Activated CD4-positive, alpha-beta T cell treated with anti-CD3 and anti-CD28 coated beads, Interleukin-2, amount 10 ng/mL, durations not matched to agents 24 days and 14 days (primary cell): ENCODE measurements at regions not wholly inside any gene's neighbourhood (a gene's known extent, or its start where the extent isn't known, plus 50 kb on each side); places are given as distances from the start of the nearest gene placed in this dataset.

ENCODE experiments used
- DNase-seq: peaks from one replicate; pipeline ENCODE4 v3.0.0; 2022
- H3K27ac Mint-ChIP-seq: one replicate; pipeline ENCODE4 v1.8.0; 2022; ENCODE audit warnings: mild to moderate bottlenecking, mixed read lengths
- H3K27me3 Mint-ChIP-seq: one replicate; pipeline ENCODE4 v1.8.0; 2022; ENCODE audit warnings: mixed read lengths
- H3K36me3 Mint-ChIP-seq: one replicate; pipeline ENCODE4 v1.8.0; 2022; ENCODE audit warnings: low read depth, mild to moderate bottlenecking, mixed read lengths
- H3K4me1 Mint-ChIP-seq: one replicate; pipeline ENCODE4 v1.8.0; 2021; ENCODE audit warnings: mixed read lengths
- H3K4me3 Mint-ChIP-seq: one replicate; pipeline ENCODE4 v1.8.0; 2022; ENCODE audit warnings: mild to moderate bottlenecking, moderate library complexity, mixed read lengths
- H3K9me3 Mint-ChIP-seq: one replicate; pipeline ENCODE4 v1.8.0; 2021; ENCODE audit warnings: mixed read lengths
- intact Hi-C: fragments of 100-400 bp; cut with micrococcal nuclease; formaldehyde crosslinking; loops from one replicate; pipeline ENCODE4 v1.15.1; 2023

DNA sequence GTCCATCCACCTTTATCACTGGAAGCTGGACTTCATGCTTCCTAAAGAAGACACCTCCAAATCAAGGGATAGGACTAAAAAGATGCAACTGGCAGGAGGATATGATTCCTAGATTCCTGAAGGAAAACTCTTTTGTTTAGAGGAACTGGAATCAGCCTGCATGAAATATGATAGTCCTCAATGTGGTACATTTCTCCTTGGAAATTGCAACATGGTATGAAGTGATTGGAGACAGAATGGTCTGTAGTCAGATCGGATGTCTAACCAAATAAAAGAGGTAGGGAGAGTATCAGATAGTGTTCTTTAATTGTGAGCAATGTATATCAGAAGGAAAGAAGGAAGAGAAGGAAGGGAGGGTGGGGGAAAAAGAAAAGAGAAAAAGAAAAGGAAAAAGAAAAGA, 116.1 kb upstream of the FSTL4 start:
- Mint-ChIP-seq H3K36me3 (no peaks in the 10 kb centered on the region), H3K4me1 (no peaks in the 10 kb centered on the region), H3K27ac (no peak overlapping the region), H3K9me3 (peaks cover 3% of the 10 kb centered on the region), H3K27me3 (peaks cover 18% of the 10 kb centered on the region), H3K4me3 (no peak overlapping the region)
- intact Hi-C loops = no loop called here
- no peak for DNase-seq

DNA sequence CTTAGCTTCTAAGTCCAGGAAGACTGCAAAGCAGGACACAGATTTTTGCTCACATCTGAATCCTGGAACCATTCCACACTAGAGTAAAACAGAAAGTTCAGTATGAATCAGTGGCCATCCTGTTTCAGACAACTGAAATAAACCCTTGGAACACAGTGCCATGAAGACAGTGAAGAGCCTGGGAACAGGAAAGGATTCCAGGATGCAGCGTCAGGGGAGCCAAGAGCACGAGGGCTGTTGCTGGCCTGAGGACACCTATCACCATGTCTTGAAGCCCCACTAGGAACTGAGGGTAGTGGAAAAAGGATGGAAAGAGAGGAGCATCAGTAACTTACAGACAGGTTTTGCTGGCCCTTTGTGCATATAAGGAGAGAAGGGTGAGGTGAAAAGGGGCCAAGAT, 115.3 kb upstream of the FSTL4 start:
- DNase-seq = no peak
- Mint-ChIP-seq H3K9me3 (peaks cover 5% of the 10 kb centered on the region), H3K27me3 (peaks cover 15% of the 10 kb centered on the region), H3K36me3 (no peaks in the 10 kb centered on the region), H3K27ac (no peak overlapping the region), H3K4me3 (no peak overlapping the region), H3K4me1 (no peaks in the 10 kb centered on the region)
- intact Hi-C loops = no loop called here

DNA sequence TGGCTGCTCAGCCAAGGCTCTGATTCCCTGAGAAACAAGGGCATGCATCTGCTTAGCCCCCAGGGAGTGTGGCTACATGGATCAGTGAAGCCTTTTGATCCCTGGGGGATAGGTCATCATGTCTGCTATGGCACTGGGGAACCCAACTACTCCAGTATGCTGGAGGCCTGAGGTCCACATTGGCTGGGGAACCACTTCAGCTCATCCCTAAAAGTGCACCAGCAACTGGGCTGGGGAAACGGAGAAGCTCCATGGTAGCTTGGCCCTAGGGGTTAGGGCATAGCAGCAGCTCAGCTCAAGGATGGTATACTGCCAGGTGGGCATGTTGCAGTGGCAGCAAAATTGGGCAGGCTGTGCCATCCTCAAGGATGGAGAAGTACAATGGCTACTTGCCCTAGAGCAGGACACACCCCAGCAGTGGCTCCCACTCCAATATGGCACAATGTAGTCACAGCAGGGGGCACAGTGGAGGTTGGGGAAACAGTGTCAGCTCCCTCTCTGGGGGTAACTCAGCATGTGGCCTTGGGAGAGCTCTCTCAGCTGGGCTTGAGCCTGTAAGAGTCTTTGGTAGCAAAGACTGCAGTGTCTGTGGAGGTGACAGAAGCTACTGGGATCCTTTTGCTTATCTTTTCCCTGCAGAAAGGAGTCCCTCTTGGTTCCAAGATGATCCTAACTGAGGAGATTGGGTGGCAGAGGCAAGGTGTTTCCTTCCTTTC, 111.5 kb upstream of the FSTL4 start:
- Mint-ChIP-seq H3K27ac (no peak overlapping the region), H3K9me3 (peaks cover 23% of the 10 kb centered on the region), H3K27me3 (peaks cover 16% of the 10 kb centered on the region), H3K36me3 (no peaks in the 10 kb centered on the region), H3K4me1 (no peaks in the 10 kb centered on the region), H3K4me3 (no peak overlapping the region)
- no peak for DNase-seq
- intact Hi-C loops = no loop called here

DNA sequence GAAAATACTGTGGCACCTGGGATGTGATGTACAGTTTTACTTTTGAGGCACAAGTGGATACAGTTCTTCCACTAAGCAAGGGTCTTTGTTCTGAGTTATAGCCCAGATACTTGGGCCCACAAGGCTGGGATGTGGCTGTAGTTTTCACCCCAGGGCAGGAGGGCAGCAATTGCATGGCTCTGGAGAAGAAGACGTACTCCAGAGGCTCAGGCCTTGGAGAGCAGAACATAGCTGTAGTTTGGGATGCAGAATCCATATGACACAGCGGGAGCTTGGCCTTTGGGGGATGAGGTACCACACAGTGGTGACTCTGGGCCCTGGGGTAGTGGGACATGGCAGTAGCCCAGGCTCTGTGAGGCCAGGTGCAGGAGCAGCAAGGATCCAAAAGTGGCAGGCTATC, 110.8 kb upstream of the FSTL4 start:
- Mint-ChIP-seq H3K9me3 (peaks cover 23% of the 10 kb centered on the region), H3K27ac (no peak overlapping the region), H3K36me3 (no peaks in the 10 kb centered on the region), H3K27me3 (peaks cover 16% of the 10 kb centered on the region), H3K4me3 (no peak overlapping the region), H3K4me1 (no peaks in the 10 kb centered on the region)
- intact Hi-C loops = no loop called here
- no peak for DNase-seq

DNA sequence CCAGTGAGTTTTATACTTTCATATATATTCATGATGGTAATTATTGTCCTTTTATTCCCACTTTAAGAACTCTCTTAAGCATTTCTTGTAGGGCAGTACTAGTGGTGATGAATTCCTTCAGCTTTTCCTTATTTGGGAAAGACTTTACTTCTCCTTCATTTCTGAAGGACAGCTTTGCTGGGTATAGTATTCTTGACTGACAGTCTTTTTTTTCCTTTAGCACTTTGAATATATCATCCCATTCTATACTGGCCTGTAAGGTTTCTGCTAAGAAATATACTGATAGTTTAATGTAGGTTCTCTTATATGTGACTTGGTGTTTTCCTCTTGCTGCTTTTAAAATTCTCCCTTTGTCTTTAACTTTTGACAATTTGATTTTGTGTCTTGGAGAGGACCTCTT, 109.0 kb upstream of the FSTL4 start:
- intact Hi-C loops = no loop called here
- Mint-ChIP-seq H3K9me3 (peaks cover 20% of the 10 kb centered on the region), H3K4me1 (no peaks in the 10 kb centered on the region), H3K36me3 (no peaks in the 10 kb centered on the region), H3K27me3 (peaks cover 17% of the 10 kb centered on the region), H3K4me3 (no peak overlapping the region), H3K27ac (no peak overlapping the region)
- no peak for DNase-seq

DNA sequence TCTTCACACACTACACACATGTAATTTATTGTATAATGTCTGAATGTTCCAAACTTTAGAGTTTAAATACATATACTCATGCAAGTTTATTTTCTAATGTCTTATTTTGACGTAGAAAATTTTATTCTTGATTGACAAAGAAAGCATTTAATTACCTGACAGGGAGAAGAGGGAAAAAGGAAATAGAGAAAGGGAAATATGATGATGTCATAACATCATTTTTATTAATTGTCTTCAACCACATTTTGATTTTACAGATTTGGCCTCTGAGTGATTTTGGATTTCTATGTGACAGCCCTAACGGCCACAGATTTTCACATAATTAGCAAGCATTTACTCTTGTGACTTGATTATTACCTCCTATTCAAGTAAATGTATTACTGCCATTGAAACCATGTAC, 106.1 kb upstream of the FSTL4 start:
- Mint-ChIP-seq H3K4me3 (no peak overlapping the region), H3K27ac (no peak overlapping the region), H3K9me3 (peaks cover 20% of the 10 kb centered on the region), H3K4me1 (no peaks in the 10 kb centered on the region), H3K27me3 (peaks cover 21% of the 10 kb centered on the region), H3K36me3 (no peaks in the 10 kb centered on the region)
- intact Hi-C loops = no loop called here
- DNase-seq = no peak

DNA sequence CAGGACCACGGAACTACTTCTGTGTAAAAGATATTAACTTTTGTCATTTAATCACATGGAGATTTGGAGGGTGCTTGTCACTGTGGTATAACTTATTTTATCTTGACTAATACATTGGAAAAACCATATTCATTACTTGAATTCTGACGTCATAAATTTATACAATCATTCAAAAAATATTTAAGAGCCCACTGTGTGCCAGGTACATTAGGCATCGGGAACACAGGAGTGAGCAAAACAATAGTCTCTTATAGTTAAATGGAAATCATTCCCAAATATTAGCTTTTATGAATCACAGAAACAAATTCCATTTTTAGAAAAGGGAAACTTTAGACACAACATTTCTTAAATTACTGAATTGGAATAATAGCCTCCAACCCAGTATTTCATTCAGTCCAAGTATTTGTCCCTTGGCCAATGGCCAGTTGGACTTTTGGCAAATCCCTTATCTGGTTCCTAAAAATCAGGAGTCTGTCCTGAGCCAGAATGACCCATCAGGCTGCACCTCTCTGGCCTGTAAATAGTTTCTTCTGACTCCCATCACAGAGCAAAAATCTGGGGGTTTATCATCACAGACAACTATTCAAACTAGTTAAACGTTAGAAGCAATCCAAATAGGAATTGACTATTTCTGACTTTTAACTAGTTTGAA, 104.3 kb upstream of the FSTL4 start:
- no peak for DNase-seq
- no peak overlapping the region for H3K27ac Mint-ChIP-seq
- peaks cover 9% of the 10 kb centered on the region for H3K9me3 Mint-ChIP-seq
- peaks cover 18% of the 10 kb centered on the region for H3K27me3 Mint-ChIP-seq
- H3K4me3 Mint-ChIP-seq = no peak overlapping the region
- no peaks in the 10 kb centered on the region for H3K4me1 Mint-ChIP-seq
- intact Hi-C loops = no loop called here
- H3K36me3 Mint-ChIP-seq = no peaks in the 10 kb centered on the region

DNA sequence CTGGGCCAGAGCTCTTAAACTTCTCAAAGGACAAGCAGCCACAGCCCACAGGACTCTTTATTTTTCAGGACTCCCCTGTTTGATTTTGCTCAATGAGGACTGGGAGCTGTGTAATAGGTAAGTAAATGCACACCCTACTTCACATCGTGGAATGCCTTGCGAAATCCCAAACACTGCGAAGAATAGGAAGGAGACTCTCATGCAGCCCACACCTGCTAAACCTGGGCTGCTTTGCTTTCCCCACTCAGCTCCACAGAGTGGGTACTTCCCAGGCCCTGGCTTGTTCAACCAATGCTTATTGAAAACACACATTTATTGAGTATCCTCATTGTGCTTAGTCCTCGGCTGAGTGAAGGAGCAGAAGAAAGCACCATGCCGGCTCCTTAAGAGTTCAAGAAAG, 103.3 kb upstream of the FSTL4 start:
- no peaks in the 10 kb centered on the region for H3K36me3 Mint-ChIP-seq
- intact Hi-C loops = no loop called here
- no peaks in the 10 kb centered on the region for H3K4me1 Mint-ChIP-seq
- DNase-seq = no peak
- no peak overlapping the region for H3K4me3 Mint-ChIP-seq
- peaks cover 3% of the 10 kb centered on the region for H3K9me3 Mint-ChIP-seq
- H3K27me3 Mint-ChIP-seq = peaks cover 16% of the 10 kb centered on the region
- H3K27ac Mint-ChIP-seq = no peak overlapping the region

DNA sequence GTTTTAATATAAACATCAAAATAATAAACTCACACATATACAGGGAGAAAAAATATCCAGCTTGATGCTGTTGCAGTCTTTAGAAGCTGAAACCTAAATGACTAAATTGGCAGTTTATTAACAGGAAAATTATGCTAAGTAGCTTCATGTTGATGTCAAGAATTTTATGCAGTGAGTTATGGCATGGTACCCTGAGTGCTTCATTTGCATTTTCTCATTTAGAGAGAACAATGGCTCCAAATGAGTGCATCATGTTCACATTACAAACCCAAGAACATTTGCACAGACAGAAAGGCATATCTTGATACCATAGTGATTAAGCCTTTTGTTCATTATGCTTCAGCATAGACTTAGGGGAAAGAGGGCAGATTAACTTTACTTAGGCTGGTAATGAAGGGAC, 102.9 kb upstream of the FSTL4 start:
- Mint-ChIP-seq H3K4me1 (no peaks in the 10 kb centered on the region), H3K9me3 (no peaks in the 10 kb centered on the region), H3K27ac (no peak overlapping the region), H3K36me3 (no peaks in the 10 kb centered on the region), H3K27me3 (peaks cover 13% of the 10 kb centered on the region), H3K4me3 (no peak overlapping the region)
- intact Hi-C loops = no loop called here
- DNase-seq = no peak

DNA sequence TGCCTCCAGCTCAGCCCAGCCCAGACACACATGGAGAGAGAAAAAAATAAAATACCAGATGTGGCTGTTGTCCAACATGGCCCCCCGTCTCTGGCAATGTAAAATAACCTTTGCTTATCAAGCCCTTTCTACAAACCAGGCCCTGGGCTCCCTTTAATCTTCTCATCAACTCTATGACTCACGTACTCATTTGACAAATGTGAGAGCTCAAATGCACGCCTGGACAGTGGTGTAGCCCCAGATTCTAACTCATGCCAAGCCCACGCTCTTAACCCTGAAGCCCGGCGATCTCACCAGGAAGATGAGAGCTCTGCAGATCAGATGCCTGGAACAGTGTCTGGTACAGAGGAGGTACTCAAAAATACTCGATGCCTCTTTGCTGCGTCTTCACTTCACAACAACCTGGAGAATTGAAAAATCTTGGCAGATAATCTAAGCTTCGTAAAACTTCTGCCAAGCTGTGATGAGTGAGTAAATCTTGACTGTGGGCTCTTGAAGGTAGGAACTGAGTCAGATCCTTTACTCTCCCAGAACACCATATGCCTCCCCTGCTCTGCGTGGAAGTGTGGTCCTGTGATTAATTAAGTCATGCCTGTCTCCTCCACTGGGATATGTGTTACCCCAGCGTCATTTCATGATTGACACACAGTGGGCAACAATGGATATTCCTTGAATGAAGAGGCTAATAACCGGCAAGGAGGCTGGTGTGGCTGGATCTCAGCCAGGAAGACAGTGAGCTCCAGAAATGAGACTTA, 102.0 kb upstream of the FSTL4 start:
- no peak overlapping the region for H3K27ac Mint-ChIP-seq
- intact Hi-C loops = no loop called here
- no peaks in the 10 kb centered on the region for H3K9me3 Mint-ChIP-seq
- no peaks in the 10 kb centered on the region for H3K36me3 Mint-ChIP-seq
- H3K4me1 Mint-ChIP-seq = no peaks in the 10 kb centered on the region
- no peak for DNase-seq
- H3K4me3 Mint-ChIP-seq = no peak overlapping the region
- H3K27me3 Mint-ChIP-seq = peaks cover 13% of the 10 kb centered on the region

DNA sequence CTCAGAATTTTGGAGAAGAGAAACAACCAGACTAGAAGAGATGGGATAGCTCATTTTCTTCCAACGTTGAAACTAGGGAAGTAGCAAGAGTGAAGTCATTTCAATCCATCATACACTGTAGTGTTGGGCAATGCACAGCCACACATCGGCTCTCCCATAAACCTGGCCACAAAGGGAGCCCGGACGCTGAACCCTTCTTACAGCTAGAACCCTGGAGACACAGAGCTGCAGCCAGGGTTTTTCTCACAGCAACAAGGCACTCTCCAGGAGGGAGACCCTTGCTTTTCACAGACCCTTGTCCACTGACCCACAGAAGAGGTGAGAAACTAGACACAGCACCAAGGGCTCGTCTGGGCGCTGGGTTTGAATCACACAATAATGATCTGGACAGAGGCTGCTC, 101.4 kb upstream of the FSTL4 start:
- Mint-ChIP-seq H3K27ac (no peak overlapping the region), H3K9me3 (no peaks in the 10 kb centered on the region), H3K27me3 (peaks cover 13% of the 10 kb centered on the region), H3K36me3 (no peaks in the 10 kb centered on the region), H3K4me1 (no peaks in the 10 kb centered on the region), H3K4me3 (no peak overlapping the region)
- no peak for DNase-seq
- intact Hi-C loops = no loop called here

DNA sequence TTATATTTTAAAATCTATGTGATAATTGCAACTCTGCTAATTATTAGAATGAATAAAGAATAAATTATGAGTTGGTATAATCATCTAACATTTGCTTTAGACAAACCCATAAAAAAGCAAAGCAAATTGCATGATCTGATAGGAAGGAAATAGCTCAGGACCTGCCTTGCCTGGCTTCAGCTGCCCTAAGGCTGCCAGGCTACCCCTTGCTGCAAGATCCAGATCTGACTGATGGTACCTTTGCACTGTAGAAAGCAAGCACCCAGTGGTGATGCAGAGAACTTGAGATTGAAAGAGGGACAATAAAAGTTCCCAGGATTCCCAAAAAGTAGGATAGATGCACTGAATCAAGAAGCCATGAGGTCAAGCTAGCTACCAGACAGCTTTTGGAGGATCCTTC, 100.9 kb upstream of the FSTL4 start:
- no peak for DNase-seq
- peaks cover 13% of the 10 kb centered on the region for H3K27me3 Mint-ChIP-seq
- no peak overlapping the region for H3K4me3 Mint-ChIP-seq
- no peaks in the 10 kb centered on the region for H3K9me3 Mint-ChIP-seq
- no peaks in the 10 kb centered on the region for H3K4me1 Mint-ChIP-seq
- H3K36me3 Mint-ChIP-seq = no peaks in the 10 kb centered on the region
- H3K27ac Mint-ChIP-seq = no peak overlapping the region
- intact Hi-C loops = no loop called here

DNA sequence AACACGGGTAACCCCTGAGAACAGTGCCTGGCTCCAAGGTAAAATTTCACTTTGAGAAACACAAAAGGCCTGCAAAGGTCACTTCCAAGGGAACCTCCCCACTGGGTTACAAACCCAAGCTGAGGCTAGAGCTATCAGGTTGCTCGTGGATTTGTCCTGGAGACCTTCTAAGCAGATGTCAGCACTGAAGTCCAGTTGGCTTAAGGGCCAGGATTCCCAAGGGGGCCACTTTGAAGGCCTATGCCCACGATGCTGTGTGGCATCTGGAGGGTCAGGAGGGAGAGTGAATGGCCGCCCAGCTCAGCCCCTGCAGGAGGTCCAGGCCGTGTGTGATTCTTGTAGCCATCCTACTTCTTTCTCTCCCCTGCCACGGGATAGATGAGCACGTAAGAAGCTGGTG, 100.2 kb upstream of the FSTL4 start:
- DNase-seq = no peak
- intact Hi-C loops = no loop called here
- H3K36me3 Mint-ChIP-seq = no peaks in the 10 kb centered on the region
- no peak overlapping the region for H3K4me3 Mint-ChIP-seq
- H3K4me1 Mint-ChIP-seq = no peaks in the 10 kb centered on the region
- H3K27me3 Mint-ChIP-seq = peaks cover 12% of the 10 kb centered on the region
- no peaks in the 10 kb centered on the region for H3K9me3 Mint-ChIP-seq
- H3K27ac Mint-ChIP-seq = no peak overlapping the region

DNA sequence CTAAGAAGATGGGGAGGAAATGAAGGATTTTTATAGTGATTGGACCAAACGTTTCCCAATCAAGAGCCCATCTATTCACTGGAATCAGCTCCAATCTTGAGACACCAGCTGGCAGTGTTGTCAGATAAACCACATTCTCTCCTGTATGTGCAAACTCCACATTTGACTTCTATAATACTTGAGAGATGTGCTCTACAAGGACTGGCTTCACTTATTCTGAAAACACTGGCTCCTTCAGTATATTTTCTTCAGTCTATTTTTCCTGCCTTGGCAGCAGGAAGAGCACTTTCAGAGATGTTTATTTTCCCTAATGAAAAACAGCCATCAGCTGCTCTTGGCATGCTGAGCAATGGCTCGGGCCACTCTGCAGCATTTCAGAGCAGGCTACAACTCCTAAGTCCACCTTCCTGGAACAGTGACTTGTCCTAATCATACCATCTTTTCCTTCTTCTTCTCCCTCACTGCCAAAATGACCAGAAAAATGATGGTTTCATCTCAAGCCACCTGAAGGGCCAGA, 96.9 kb upstream of the FSTL4 start:
- no peak overlapping the region for H3K27ac Mint-ChIP-seq
- no peaks in the 10 kb centered on the region for H3K36me3 Mint-ChIP-seq
- intact Hi-C loops = no loop called here
- H3K4me3 Mint-ChIP-seq = no peak overlapping the region
- peaks cover 2% of the 10 kb centered on the region for H3K27me3 Mint-ChIP-seq
- DNase-seq = no peak
- H3K9me3 Mint-ChIP-seq = no peaks in the 10 kb centered on the region
- H3K4me1 Mint-ChIP-seq = no peaks in the 10 kb centered on the region
